Uterus (tissue), 2 donors: ENCODE measurements at regions not wholly inside any gene's neighbourhood (a gene's known extent, or its start where the extent isn't known, plus 50 kb on each side); places are given as distances from the start of the nearest gene placed in this dataset.

Source experiments
- POLR2A ChIP-seq, 2 donors: fragments of 450-650 bp; IDR thresholded peaks; one replicate each; pipeline ENCODE4 v1.6.1; 2016; ENCODE audit warnings: antibody characterized with exemption in 2 of 2, mild to moderate bottlenecking in 1 of 2, moderate library complexity in 1 of 2
- TF ChIP-seq, protein P1 (sequence below), 4 experiments: fragments of 200-600 bp in 2 of 4; fragments of 450-650 bp in 2 of 4; sonication (generic) in 2 of 4; IDR thresholded peaks; one replicate each; pipeline ENCODE4 v1.5.1; 2016 to 2019; ENCODE audit warnings: antibody characterized with exemption in 4 of 4, mild to moderate bottlenecking in 2 of 4, moderate library complexity in 1 of 4

DNA sequence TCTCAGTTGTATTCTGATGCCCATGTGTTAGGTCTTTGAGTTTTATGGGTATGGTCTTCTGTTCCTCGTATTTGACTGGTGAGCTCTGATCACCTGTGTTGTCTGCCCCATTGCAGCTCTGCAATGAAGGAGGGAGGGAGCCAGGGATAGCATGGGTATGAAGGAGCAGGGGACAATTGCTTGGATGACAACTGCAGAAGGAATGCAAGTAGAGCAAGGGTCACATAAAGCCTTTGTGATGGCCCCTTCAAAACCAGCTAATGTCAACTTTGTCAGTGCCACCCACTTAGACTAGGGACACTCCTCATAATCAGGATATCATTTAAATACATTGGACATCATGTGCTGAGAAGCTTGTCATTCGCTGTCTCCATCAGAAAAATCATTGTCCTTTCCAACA is 152.7 kb upstream of the MAF start:
- TF ChIP-seq, protein P1, sequence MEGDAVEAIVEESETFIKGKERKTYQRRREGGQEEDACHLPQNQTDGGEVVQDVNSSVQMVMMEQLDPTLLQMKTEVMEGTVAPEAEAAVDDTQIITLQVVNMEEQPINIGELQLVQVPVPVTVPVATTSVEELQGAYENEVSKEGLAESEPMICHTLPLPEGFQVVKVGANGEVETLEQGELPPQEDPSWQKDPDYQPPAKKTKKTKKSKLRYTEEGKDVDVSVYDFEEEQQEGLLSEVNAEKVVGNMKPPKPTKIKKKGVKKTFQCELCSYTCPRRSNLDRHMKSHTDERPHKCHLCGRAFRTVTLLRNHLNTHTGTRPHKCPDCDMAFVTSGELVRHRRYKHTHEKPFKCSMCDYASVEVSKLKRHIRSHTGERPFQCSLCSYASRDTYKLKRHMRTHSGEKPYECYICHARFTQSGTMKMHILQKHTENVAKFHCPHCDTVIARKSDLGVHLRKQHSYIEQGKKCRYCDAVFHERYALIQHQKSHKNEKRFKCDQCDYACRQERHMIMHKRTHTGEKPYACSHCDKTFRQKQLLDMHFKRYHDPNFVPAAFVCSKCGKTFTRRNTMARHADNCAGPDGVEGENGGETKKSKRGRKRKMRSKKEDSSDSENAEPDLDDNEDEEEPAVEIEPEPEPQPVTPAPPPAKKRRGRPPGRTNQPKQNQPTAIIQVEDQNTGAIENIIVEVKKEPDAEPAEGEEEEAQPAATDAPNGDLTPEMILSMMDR (IDR thresholded peaks at IDR 0.05): no peak
- no peak for TF ChIP-seq POLR2A (IDR thresholded peaks at IDR 0.05)
